HG03442 (cell line): ENCODE measurements at regions not wholly inside any gene's neighbourhood (a gene's known extent, or its start where the extent isn't known, plus 50 kb on each side); places are given as distances from the start of the nearest gene placed in this dataset.
"Not testable (repeated sequence)": the region's sequence is repeated elsewhere in the genome, so short reads cannot be mapped to it uniquely, and the experiment has no call there.

ENCODE experiments used
- ATAC-seq: cut with Tn5 transposase; IDR thresholded peaks from one replicate; pipeline ENCODE4 v1.9.1; 2021; ENCODE audit warnings: mild to moderate bottlenecking, moderate library complexity; ENCODE audit not compliant: unreplicated experiment

GRCh38 chrX:97850911-97851310 is 967.2 kb downstream of the RPA4 start:
- no peak for ATAC-seq

- ATAC-seq: no peak
These were observed 970.4 kb downstream of the RPA4 start for GRCh38 chrX:97854086-97854485.

GRCh38 chrX:97858592-97858991 is 974.9 kb downstream of the RPA4 start:
- no peak for ATAC-seq

- no peak for ATAC-seq
These were observed 976.5 kb downstream of the RPA4 start for GRCh38 chrX:97860226-97860625.

GRCh38 chrX:97863261-97863660 is 979.6 kb downstream of the RPA4 start:
- no peak for ATAC-seq

GRCh38 chrX:97867266-97867665 is 983.6 kb downstream of the RPA4 start:
- ATAC-seq: no peak

GRCh38 chrX:97876697-97877407 is 993.1 kb downstream of the RPA4 start:
- no peak for ATAC-seq

GRCh38 chrX:97882306-97882705 is 998.6 kb downstream of the RPA4 start:
- ATAC-seq: no peak

GRCh38 chrX:97895751-97896150 is 1012.0 kb downstream of the RPA4 start:
- no peak for ATAC-seq

GRCh38 chrX:97897998-97898397 is 1014.3 kb downstream of the RPA4 start:
- no peak for ATAC-seq

- ATAC-seq: no peak
These were observed 1015.1 kb downstream of the RPA4 start for GRCh38 chrX:97898798-97899197.

- ATAC-seq: no peak
These were observed 1024.1 kb downstream of the RPA4 start for GRCh38 chrX:97907791-97908190.

GRCh38 chrX:97909245-97909644 is 1025.5 kb downstream of the RPA4 start:
- peak; percentile 96 for ATAC-seq

GRCh38 chrX:97915390-97915789 is 1031.7 kb downstream of the RPA4 start:
- not testable (repeated sequence) for ATAC-seq

GRCh38 chrX:97921223-97921622 is 1037.5 kb downstream of the RPA4 start:
- not testable (repeated sequence) for ATAC-seq

- no peak for ATAC-seq
These were observed 1047.9 kb downstream of the RPA4 start for GRCh38 chrX:97931586-97931985.

GRCh38 chrX:97936296-97936695 is 1052.6 kb downstream of the RPA4 start:
- no peak for ATAC-seq

GRCh38 chrX:97938706-97939105 is 1055.0 kb downstream of the RPA4 start:
- ATAC-seq: no peak

- ATAC-seq: no peak
These were observed 1084.9 kb downstream of the RPA4 start for GRCh38 chrX:97968376-97969163.

GRCh38 chrX:97984641-97985040 is 1100.9 kb downstream of the RPA4 start:
- ATAC-seq: no peak

- ATAC-seq: no peak
These were observed 1101.4 kb downstream of the RPA4 start for GRCh38 chrX:97985096-97985495.

- ATAC-seq: no peak
These were observed 1104.3 kb downstream of the RPA4 start for GRCh38 chrX:97987979-97988378.
